NCI-H2196 (cell line): ENCODE measurements at regions not wholly inside any gene's neighbourhood (a gene's known extent, or its start where the extent isn't known, plus 50 kb on each side); places are given as distances from the start of the nearest gene placed in this dataset.
A peak's percentile ranks its signal among the peaks of the same experiment; 100 is the strongest.
"Not testable (repeated sequence)": the region's sequence is repeated elsewhere in the genome, so short reads cannot be mapped to it uniquely, and the experiment has no call there.

Experiments used
- DNase-seq: peaks from one replicate; lab custom pipeline; 2025; ENCODE audit not compliant: unreplicated experiment; lab: John Stamatoyannopoulos, UW

- DNase-seq = no peak
Observed at GRCh38 chr20:25848222-25848621, 151.6 kb upstream of the ZNF337 start.

- DNase-seq = not testable (repeated sequence)
Observed at GRCh38 chr20:25844640-25845039, 148.0 kb upstream of the ZNF337 start.

GRCh38 chr20:25813511-25813910 lies 116.9 kb upstream of the ZNF337 start:
- DNase-seq = not testable (repeated sequence)

- not testable (repeated sequence) for DNase-seq
Observed at GRCh38 chr20:25798174-25798993, 101.7 kb upstream of the ZNF337 start.

GRCh38 chr20:25797062-25797461 lies 100.4 kb upstream of the ZNF337 start:
- DNase-seq = not testable (repeated sequence)

- not testable (repeated sequence) for DNase-seq
Observed at GRCh38 chr20:25777241-25777640, 80.6 kb upstream of the ZNF337 start.

GRCh38 chr20:25774711-25775110 lies 78.1 kb upstream of the ZNF337 start:
- DNase-seq = not testable (repeated sequence)

- not testable (repeated sequence) for DNase-seq
Observed at GRCh38 chr20:25774203-25774602, 77.5 kb upstream of the ZNF337 start.

- not testable (repeated sequence) for DNase-seq
Observed at GRCh38 chr20:25772437-25772836, 75.8 kb upstream of the ZNF337 start.

- not testable (repeated sequence) for DNase-seq
Observed at GRCh38 chr20:25771818-25772217, 75.2 kb upstream of the ZNF337 start.

GRCh38 chr20:25761596-25761995 lies 64.9 kb upstream of the ZNF337 start:
- DNase-seq = no peak

- not testable (repeated sequence) for DNase-seq
Observed at GRCh38 chr20:25761046-25761445, 64.4 kb upstream of the ZNF337 start.

GRCh38 chr20:25750765-25751696 lies 54.4 kb upstream of the ZNF337 start:
- peak; percentile 17 for DNase-seq

- DNase-seq = no peak
Observed at GRCh38 chr20:25750220-25750764, 53.6 kb upstream of the ZNF337 start.

GRCh38 chr20:25749649-25750048 lies 53.0 kb upstream of the ZNF337 start:
- no peak for DNase-seq
